G401.6 (cell line): ENCODE measurements at regions not wholly inside any gene's neighbourhood (a gene's known extent, or its start where the extent isn't known, plus 50 kb on each side); places are given as distances from the start of the nearest gene placed in this dataset.
"Not testable (repeated sequence)": the region's sequence is repeated elsewhere in the genome, so short reads cannot be mapped to it uniquely, and the experiment has no call there.

ENCODE experiments used
- FAIRE-seq: peaks from 2 replicates; lab custom pipeline; 2012; peaks lifted over from hg19 to GRCh38; lab: Jason Lieb, UNC

GRCh38 chrX:65610481-65610880 lies 57.0 kb upstream of the MSN start:
- no peak for FAIRE-seq

GRCh38 chrX:65610040-65610439 lies 57.4 kb upstream of the MSN start:
- no peak for FAIRE-seq

- FAIRE-seq, result no peak
Measured at GRCh38 chrX:65609237-65609636, 58.2 kb upstream of the MSN start.

DNA sequence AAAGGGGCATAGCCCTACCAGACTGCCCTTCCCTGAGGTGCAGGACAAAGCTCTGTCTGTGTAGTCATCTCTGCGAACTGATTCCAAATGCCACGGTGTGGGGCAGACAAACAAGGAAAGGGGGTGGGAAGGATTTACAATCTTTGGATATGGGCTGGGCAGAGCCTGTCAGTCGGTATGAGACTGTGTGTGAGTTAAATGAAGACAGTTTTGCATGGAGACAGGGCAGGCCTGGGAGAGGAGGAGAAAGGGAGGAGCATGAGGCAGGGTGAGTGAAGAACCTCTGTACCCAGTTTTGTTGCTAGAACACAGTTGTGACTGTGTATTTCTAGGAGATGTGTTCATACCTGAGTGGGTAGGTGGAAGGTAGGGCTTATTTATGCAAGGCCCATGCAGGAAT lies 59.4 kb upstream of the MSN start:
- FAIRE-seq, result no peak

- no peak for FAIRE-seq
Measured at GRCh38 chrX:65607070-65607742, 60.2 kb upstream of the MSN start.

- FAIRE-seq, result no peak
Measured at GRCh38 chrX:65602221-65602560, 65.3 kb upstream of the MSN start.

DNA sequence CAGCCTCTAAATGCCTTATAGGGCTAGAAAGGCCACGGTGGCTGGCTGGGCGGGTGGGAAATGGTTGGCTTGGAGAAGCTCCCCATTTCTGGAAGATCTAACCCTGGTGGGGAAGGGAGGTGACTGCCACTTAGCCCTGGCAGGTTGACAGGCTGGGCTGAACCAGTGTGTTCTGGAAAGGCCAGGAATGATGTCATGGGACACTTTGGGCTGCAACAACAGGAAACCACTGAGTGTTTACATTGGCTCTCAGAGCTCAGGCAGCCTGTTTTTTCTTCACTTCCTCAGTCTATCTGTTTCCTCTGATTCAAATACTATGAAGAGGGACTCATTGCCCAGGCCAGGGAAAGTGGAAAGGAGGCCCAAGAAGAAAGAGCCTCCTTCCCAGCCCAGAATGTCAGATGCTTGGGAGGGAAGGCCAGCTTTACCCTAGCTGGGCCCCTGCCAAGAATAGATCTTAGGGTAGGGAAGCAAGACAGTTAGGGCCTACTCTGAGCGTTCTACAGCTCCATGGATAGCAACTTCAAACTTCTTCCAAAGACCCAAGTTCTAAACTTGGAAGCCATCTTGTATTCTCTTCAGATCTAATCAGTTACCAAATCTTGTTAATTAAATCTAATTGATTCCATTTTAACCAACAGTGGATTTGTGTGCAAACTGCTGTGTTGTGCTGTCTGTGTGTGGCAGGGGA lies 65.8 kb upstream of the MSN start:
- no peak for FAIRE-seq

GRCh38 chrX:65601126-65601525 lies 66.3 kb upstream of the MSN start:
- no peak for FAIRE-seq

- no peak for FAIRE-seq
Measured at GRCh38 chrX:65600106-65600505, 65.5 kb upstream of the LAS1L start.

DNA sequence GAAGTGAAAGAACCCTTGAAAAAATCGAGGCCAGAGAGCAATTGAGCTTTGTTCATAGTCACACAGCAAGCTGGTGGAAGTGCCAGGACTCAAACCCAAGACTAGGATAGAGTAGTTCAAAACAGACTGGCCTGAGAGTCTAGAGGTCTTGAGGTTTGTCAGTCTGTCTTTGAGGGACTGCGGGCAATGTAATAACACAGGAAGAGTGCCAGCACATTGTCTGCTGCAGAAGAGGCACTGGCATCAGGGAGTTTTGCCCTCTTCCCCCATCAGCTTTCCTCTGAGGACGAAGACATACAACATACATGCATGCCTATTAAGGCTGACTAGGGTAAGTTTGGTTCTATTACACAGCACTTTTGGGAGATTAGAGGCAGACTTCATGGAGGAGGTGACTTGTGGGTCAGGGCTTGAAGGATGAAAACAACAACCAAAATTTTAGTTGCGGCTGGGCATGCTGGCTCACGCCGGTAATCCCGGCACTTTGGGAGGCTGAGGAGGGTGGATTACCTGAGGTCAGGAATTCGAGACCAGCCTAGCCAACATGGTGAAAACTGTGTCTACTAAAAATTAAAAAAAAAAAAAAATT lies 64.1 kb upstream of the LAS1L start:
- no peak for FAIRE-seq

DNA sequence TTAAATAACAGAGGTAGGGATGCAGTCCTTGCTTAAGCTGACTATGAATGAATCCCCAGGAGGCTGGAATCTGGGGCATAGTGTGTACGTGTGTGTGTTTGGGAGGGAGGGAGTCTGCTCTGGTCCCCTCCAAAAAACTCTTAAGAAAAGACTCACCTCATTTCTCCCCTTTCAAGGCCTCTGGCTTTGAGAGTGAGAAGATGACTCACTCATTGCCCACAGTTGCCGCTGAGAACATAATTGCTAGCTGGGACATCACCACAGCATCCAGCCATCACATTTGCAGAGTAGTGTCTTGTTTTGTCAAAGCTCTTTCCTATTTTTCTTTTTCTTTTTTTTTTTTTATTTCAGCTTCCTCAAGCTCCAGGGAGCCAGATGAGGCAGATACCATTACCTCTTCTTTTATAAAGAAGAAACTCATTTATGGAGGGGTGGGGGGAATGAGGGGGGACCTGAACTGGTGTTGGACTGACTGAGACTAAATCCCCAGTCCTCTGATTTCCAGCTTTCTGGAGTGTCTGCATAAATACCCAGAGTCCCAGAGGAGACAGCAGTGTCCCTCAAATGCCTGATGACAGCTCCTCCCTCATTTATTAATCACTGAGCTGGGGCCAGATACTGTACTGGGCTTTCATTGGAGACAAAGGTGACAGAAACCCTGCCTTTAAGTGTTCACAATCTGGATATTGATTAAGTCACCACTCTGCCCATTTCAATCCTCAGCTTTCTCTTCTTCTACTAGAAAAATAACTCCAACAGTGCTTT lies 61.9 kb upstream of the LAS1L start:
- no peak for FAIRE-seq

DNA sequence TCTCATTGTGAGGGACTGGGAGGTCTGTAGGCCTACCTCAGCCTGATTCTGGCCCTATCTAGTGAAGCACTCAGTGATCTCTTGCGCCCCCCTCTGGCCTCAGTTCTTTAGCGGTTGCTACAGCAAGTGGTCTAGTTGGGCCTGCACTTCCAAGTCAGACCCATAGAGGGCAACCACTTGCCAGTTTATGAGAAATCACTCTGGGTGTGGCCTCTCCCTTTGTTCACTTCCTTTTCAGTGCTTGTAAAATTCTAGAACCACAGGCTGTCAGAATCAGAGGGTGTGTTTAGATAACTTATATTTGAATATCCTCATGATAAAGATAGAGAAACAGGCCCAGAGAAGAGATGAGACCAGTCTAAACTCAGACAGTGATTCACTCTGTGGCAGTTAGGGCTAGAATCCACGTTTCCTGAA lies 60.9 kb upstream of the LAS1L start:
- peak; percentile 89 for FAIRE-seq

- FAIRE-seq, result no peak
Measured at GRCh38 chrX:65591206-65591605, 56.6 kb upstream of the LAS1L start.

DNA sequence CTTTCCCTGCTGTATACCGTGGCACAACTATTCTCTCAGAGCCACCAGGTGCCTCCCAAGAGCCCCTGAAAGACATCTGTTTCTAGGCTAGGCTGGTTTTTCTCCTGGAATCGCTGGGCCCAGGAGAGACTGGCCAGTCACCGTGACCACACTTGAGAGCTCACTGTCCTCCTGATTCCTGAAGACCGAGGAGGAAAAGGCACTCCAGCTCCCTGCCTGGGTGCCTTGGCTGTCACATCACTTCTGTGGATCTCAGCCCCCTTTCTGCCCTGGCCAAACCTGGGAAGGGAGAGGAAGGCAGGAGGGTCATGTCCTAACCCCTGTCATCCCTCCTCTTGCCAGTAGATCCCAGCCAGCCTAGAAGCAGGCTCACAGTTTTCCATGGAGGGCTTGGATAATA lies 54.7 kb upstream of the LAS1L start:
- FAIRE-seq, result no peak

GRCh38 chrX:65588795-65589194 lies 54.2 kb upstream of the LAS1L start:
- no peak for FAIRE-seq

DNA sequence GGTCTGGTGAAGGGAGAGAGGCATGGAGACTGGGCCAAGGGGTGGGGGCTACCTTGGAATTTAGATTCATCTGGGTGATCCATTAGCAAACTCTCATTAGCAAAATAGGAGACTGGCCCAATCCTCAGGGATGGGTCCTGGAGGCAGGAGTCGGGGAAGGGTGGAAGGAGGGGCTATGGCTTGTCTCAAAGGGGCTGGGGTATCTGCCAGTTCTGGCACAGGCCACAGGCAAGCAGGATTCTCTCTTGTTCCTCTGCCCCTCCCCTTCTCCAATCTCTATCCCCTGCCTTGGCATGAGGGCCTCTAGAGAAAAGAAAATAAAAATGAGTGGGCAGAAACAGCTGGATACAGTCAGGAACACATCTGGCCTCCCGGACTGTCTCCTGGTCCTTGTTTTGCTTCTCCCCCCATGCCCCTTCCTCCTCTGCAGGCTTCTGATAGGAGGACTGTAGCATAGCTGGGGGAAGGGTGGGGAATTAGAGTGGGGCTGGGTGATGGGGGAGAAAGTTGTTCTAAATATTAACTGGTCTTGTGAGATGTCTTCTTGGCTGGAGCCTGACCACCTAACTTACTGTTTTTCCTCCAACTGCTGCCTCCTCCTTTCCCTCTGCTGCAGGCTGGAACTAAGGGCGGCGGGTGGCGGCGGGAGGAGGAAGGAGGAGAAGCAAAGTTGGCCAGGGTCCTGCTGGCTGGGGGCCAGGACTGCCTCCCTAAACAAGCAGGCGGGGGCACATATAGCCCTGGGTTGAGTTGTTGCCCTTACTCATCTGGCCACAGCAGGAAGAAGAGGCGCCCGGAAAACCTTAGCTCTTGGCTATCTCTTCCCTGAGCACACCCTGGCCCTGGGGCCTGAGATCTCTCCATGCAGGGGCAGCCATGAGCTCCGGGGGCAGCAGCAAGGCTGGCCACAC lies 53.3 kb upstream of the LAS1L start:
- FAIRE-seq, result no peak

DNA sequence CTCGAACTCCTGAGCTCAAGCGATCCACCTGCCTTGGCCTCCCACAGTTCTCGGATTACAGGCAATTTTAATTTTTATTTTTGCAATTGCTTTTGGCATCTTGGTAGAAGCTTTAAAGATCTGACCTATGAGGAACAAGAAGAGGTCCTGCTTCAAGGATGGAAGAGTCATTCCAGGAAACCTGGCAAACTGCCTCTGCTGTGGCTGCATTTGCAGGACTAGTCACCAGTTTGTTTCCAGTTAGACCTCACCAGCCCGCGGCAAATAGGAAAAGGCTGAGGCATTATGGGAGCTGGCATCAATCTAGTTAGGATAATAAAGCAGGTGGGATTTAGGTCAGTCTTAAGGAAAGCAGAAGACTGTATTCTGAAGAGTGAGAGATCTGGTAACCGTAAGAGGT lies 51.9 kb upstream of the LAS1L start:
- no peak for FAIRE-seq

DNA sequence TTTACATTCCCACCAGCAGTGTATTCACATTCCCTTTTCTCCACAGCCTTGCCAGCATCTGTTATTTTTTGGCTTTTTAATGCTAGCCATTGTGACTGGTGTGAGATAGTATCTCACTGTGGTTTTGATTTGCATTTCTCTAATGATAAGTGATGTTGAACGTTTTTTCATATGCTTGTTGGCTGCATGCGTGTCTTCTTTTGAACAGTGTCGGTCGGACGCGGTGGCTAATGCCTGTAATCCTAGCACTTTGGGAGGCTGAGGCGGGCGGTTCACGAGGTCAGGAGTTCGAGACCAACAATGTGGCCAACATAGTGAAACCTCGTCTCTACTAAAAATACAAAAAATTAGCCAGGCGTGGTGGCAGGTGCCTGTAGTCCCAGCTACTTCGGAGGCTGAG lies 50.6 kb upstream of the LAS1L start:
- FAIRE-seq, result not testable (repeated sequence)
